ENCODE measurements at regions not wholly inside any gene's neighbourhood (a gene's known extent, or its start where the extent isn't known, plus 50 kb on each side); places are given as distances from the start of the nearest gene placed in this dataset.

- TF ChIP-seq, protein P1, sequence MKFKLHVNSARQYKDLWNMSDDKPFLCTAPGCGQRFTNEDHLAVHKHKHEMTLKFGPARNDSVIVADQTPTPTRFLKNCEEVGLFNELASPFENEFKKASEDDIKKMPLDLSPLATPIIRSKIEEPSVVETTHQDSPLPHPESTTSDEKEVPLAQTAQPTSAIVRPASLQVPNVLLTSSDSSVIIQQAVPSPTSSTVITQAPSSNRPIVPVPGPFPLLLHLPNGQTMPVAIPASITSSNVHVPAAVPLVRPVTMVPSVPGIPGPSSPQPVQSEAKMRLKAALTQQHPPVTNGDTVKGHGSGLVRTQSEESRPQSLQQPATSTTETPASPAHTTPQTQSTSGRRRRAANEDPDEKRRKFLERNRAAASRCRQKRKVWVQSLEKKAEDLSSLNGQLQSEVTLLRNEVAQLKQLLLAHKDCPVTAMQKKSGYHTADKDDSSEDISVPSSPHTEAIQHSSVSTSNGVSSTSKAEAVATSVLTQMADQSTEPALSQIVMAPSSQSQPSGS (CRISPR knock-in tag; IDR thresholded peaks at IDR 0.05; ENCODE audit: borderline replicate concordance, low read depth): no peak
- TF ChIP-seq, protein P2, sequence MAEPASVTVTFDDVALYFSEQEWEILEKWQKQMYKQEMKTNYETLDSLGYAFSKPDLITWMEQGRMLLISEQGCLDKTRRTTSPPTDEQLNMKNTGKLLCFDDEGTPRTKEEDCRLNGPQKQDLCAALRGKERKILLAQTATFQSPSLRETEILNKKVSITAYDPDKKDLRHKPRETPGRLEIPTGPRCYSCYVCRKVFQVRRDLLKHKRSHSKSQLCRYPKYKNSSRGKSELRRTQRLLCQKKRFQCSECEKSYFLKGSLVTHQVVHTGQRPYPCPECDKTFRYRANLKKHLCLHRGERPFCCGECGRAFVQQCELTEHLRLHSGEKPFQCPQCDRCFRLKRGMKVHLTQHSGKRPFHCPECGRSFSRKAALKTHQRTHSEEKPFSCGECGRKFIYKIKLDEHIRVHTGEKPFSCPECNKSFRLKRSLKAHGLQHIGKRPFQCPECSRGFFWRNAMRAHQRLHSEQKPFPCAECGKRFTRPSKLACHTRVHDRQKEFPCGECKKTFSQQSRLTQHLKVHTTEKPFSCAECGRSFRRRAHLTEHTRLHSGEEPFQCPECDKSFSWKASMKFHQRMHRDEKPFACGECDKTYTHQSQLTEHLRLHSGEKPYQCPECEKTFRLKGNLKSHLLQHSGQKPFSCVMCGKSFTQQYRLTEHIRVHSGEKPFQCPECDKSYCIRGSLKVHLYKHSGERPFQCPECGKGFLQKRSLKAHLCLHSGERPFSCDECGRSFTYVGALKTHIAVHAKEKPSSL (CRISPR knock-in tag; conservative IDR thresholded peaks at IDR 0.05): no peak
- TF ChIP-seq PRDM15 (CRISPR knock-in tag; IDR thresholded peaks at IDR 0.05): no peak
- TF ChIP-seq CTCF (IDR thresholded peaks at IDR 0.05): no peak
- no peak for TF ChIP-seq ESRRA (CRISPR knock-in tag; IDR thresholded peaks at IDR 0.05; ENCODE audit: borderline replicate concordance)
- no peak for TF ChIP-seq NR1H2 (CRISPR knock-in tag; IDR thresholded peaks at IDR 0.05)
- no peak for TF ChIP-seq NR2C2 (CRISPR knock-in tag; IDR thresholded peaks at IDR 0.05)
- TF ChIP-seq, protein P3, sequence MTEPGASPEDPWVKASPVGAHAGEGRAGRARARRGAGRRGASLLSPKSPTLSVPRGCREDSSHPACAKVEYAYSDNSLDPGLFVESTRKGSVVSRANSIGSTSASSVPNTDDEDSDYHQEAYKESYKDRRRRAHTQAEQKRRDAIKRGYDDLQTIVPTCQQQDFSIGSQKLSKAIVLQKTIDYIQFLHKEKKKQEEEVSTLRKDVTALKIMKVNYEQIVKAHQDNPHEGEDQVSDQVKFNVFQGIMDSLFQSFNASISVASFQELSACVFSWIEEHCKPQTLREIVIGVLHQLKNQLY (CRISPR knock-in tag; IDR thresholded peaks at IDR 0.05): no peak
- TF ChIP-seq TEAD4 (CRISPR knock-in tag; IDR thresholded peaks at IDR 0.05): no peak
These were observed 70.2 kb upstream of the BRWD3 start for GRCh38 chrX:80879916-80880315.

Measured in WTC11 (cell line).